SK-N-MC (cell line): ENCODE measurements at regions not wholly inside any gene's neighbourhood (a gene's known extent, or its start where the extent isn't known, plus 50 kb on each side); places are given as distances from the start of the nearest gene placed in this dataset.
"Not testable (repeated sequence)": the region's sequence is repeated elsewhere in the genome, so short reads cannot be mapped to it uniquely, and the experiment has no call there.

ENCODE experiments used
- EZH2 ChIP-seq: fragments of 200-600 bp; sonication (generic); IDR thresholded peaks from one replicate; pipeline ENCODE4 v1.6.1; 2017; ENCODE audit warnings: antibody characterized with exemption
- POLR2AphosphoS5 ChIP-seq: IDR thresholded peaks from 2 replicates; pipeline ENCODE4 v1.6.1; 2012; ENCODE audit warnings: mild to moderate bottlenecking, low read depth, low read length, borderline replicate concordance

- not testable (repeated sequence) for TF ChIP-seq POLR2AphosphoS5, EZH2
Observed at GRCh38 chr3:195643245-195643644, 59.5 kb upstream of the APOD start.
